Esophagus squamous epithelium (tissue), 4 donors: ENCODE measurements at regions not wholly inside any gene's neighbourhood (a gene's known extent, or its start where the extent isn't known, plus 50 kb on each side); places are given as distances from the start of the nearest gene placed in this dataset.

Experiments used
- CTCF ChIP-seq, 6 experiments: fragments of 450-650 bp in 4 of 6; fragments of 200-600 bp in 2 of 6; sonication (generic) in 2 of 6; IDR thresholded peaks; one replicate each; pipeline ENCODE4 v1.5.1; 2016 to 2019; ENCODE audit warnings: antibody characterized with exemption in 6 of 6, mild to moderate bottlenecking in 4 of 6, moderate library complexity in 4 of 6
- POLR2A ChIP-seq, 4 donors: fragments of 450-650 bp; IDR thresholded peaks; one replicate each; pipeline ENCODE4 v1.6.1; 2017; ENCODE audit warnings: antibody characterized with exemption in 4 of 4, mild to moderate bottlenecking in 4 of 4, moderate library complexity in 3 of 4

GRCh38 chr2:154568413-154568812 lies 130.1 kb upstream of the KCNJ3 start:
- TF ChIP-seq CTCF (IDR thresholded peaks at IDR 0.05) (no peak), POLR2A (IDR thresholded peaks at IDR 0.05) (no peak)
